GM21619 (cell line): ENCODE measurements at regions not wholly inside any gene's neighbourhood (a gene's known extent, or its start where the extent isn't known, plus 50 kb on each side); places are given as distances from the start of the nearest gene placed in this dataset.
A peak's percentile ranks its signal among the peaks of the same experiment; 100 is the strongest.

Source experiments
- ATAC-seq: cut with Tn5 transposase; IDR thresholded peaks from one replicate; pipeline ENCODE4 v1.9.1; 2021; ENCODE audit not compliant: unreplicated experiment

DNA sequence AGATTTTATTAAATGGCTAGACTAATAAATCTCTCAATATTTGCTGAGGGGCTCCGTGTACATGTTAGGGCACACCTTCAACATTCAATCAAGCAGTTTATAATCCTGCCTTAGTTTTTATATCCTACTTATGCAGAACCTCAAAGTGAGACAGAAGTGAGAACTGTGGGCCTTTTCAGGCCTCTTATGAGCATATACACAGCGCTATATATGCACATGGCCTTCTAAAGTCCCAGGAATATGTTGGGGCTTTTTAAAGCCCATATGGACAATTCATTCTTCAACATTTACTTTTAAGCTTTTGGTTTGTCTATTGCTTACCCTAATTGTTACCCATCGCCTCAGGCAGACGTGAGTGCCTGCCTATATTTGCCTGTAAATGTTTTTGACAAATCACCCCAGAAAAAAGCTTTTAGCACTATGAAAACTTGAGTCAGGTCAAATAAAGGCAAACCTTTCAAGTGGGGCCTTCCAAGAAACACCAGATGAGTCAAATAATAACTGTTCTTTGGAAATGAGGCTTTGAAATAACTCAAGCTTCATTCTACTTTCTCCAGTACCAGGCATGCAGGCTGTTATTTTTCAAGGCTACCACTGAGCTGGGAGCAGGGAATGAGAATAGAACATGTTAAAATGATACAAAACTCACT is 58.2 kb downstream of the ESM1 start:
- no peak for ATAC-seq

DNA sequence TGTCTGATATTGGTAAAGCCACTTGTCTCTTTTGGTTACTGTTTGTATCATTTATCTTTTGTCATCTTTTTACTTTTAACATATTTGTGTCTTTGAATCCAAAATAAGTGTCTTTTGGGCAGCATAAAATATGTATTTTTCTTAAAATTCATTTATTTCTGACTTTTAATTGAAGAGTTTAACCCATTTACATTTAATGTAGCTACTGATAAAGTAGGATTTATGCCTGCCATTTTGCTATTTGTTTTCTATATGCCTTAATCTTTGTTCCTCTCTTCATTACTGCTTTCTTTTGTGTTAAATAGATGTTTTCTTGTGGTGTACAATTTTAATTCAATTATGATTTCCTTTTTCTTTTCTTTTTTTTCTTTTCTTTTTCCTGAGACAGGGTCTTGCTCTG is 60.9 kb downstream of the ESM1 start:
- ATAC-seq: no peak

- ATAC-seq: no peak
Measured at GRCh38 chr5:54917323-54917722, 68.1 kb downstream of the ESM1 start.

DNA sequence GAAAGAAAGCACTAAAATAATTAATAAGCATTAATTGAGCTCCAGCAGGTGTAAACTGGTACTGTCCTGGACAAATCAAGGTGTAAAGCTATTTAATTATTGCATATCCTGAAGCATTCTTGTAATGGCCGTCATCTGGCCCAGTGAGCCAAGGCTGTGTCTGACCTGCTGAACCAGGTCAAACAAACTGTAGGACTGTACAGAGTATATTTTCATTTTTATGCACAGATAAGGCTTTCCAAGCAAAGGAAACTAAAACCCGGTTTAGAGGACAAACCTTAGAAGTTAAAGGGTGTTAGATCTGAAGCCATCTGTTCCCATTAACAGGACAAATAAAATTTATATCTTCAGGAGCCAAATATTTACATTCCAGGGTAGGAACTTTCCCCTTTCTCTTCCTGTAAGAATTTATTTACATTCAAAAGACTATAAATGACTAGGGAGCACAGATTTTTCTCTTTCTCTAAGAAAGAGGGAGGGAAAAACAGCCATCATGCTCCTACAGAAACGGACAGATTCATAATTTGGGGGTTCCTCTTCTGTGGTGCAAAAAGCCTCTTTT is 69.8 kb downstream of the ESM1 start:
- ATAC-seq: no peak

DNA sequence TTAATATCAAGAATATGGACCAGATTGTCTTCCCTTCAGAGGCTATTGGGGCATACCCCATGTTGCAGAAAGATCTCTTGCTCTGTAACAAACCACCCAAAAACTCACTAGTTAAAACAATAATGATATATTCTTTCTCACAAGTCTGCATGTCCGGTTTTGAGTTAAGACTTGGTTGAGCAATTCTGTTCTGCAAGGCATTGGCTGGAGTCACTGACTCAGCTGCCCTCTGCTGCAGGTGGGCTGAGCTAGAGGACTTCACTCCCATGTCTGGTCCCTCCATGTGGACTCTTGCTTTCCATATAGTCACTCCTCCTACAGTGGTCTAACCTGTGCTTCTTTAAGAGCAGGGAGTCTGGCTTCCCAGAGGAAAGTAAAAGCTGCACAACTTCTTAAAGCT is 73.4 kb downstream of the ESM1 start:
- no peak for ATAC-seq

DNA sequence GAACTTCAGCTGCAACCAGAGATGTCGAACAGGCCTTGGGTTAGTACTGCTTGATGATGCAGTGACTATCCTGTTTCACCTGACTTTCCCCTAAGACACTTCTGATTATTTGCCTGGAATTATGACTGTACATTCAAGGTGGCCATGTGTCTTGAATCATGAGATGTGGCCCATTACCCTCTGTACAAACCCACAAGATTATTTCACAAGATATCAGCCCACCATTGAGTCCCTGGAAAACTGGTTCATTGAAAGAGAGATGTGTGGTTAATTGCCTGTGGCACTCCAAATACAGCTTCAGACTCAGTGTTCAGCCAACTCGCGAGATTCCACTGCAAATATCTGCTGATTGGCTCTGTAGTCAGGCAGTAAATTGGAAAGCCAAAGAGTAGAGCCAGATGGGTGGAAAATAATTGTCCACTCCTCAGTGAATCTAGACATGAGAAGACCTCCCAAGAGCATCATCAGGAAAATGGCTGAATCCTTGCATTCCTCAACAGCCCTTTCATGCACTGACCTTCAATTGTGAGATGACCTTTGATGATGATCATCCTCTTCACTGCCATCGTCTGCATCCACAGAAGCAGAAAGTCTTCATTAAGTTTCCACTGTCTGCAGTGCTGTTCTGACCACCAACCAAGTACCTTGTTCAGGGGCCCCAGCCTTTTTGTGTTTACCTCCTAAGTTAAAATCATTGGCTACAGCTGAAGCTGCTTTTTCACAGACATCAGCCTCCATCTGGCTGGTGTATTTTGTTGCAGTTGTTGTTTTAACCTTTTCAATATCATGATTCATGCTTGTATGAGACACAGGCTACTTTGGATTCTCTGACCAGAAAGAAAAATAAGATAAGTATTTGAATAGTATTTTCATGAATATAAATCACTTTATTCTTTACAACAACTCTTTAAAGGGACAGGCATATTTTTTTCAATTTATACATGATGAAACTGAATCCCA is 75.2 kb downstream of the ESM1 start:
- ATAC-seq: no peak

DNA sequence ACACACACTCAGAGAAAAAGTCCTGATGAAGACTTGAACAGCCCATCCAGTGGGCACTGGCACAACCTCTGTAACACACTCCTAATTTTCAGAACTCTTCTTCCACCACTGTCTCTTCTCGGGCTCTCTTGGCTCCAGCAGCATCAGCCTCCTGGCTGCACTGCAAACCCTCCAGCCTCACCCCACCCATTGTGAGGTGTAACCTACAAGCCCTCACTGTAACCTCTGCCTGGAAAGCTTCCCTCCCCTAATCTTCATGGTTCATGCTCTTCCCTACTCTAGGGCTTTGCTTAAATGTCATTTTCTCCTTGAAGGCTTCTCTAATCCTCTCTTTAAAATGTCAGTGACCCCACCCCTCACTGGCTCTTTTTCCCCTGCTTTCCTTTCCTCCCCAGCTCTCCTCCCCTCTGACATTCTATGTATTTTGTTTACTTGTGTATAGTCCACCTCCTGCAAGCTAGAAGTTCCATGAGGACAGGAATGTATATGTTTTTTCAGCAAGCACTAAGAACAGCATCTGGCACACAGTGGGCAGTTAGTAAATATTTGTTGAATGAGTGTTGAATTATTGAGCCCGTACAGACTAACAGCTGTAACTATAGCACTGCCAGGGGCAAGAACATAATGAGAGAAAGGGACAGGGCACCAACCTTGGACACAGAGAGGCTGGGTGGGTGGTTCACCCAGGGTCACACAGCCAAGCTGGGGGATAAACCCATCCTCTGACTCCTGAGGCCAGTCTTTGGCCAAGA is 76.4 kb downstream of the ESM1 start:
- no peak for ATAC-seq

DNA sequence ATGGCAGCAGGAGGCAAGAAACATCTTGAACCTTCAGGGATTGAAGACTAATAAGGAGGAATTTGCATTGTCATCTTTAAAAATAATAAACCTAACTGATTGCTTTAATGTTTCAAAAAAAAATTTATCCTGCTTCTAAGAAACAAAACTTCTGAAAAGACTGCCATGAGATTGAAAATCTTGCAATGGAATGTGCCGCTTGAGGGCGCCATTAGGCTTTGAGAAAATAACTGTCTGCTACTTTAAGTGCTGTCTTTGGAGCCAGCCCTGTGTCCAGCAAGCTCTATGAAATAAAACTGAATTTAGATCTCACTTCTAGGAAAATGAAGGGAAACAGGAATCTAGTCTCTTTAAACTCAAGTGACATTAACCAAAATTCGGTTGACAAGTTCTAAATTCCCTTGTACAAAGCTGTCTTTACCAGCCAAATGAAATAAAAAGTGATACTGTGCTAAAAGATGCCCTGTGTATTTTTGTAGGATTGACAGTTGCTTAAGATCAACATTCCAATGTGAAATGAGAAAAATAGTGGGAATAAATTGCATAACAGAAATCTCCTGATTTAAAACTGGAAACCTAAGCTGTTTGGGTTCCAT is 79.4 kb downstream of the ESM1 start:
- ATAC-seq: no peak

- no peak for ATAC-seq
Measured at GRCh38 chr5:54905246-54905795, 80.1 kb downstream of the ESM1 start.

- no peak for ATAC-seq
Measured at GRCh38 chr5:54904425-54904824, 81.0 kb downstream of the ESM1 start.

DNA sequence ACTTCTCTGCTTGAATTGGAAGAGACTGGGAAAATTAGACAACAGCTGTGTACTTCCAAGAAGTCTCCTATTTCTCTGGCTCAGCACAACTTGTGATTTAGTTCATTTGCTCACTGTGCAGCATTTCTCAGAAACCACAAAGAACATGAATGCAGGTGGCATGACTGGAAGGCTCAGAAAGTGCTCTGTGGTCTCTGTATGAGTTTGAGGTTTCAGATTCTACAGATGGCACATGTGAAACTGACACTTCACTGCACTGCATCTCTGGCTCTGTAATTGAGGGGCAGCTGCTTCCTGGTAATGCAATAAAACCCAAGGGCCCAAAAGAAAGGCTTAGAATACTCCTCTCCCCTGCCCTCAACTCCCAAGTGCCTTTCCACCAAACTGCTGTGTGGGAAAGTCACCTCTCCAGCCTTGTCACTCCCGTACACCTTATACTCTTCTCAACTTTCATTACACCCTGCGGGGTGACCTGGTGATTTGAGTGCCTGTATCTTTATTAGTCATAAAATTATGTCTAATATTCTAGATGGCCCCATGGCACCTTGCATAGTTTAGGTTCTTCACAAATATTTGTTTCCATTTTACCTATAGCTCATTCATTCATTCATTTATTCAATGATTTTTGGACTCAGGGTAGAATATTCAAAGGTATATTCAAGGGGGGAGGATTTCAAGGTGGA is 82.5 kb downstream of the ESM1 start:
- ATAC-seq: peak; percentile 100

DNA sequence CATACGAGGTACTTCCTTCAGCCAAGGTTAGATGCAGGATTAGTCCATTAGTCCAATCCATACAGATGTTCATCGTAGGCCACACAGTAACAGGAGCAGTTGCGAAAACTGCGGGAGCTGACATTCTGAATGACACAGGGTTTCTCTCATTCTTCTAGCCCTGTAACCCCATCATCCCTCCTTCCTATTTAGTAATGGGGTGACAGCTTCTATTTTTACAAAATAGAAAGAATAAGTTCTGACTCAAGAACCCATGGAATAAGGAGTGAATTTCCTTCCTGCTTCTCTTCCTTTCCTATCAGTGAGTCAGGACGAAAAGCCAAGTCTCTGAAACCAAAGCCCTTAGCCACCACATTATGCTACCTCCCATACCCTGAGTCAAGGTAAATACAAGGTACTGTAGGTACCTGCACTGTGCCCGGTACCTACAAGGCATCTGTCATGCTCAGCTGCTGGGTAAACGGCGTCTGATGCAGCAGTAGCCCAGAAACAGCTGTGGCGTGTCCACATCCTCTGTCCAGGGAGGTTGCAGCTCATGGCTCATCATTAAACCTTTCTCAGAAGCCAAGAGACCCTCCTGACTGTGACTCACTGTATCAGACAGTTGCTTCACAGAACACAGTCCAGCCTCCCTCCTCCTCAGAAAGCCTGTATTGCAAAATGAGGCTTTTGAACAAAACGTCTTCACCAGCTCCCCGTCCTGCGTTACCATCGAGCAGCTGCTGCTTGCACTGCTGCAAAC is 84.2 kb downstream of the ESM1 start:
- ATAC-seq: no peak

DNA sequence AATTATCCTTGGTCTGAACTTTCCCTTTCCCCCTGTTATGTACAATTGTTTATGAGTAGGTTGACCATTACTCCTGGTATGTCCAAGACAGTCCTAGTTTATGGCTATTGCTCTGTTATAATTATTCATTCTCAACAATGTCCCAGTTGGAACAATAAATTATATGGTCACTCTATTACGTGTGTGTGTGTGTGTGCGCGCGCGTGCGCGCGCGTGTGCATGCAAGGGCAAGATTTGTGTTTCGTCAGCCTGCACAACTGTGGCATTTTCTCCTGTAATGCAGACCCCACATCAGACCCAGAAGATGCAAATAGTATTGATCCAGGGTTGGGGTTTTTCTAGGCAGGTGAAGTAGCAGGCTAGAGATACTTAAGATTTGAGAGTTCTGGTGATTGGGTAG is 88.4 kb downstream of the ESM1 start:
- ATAC-seq: no peak

DNA sequence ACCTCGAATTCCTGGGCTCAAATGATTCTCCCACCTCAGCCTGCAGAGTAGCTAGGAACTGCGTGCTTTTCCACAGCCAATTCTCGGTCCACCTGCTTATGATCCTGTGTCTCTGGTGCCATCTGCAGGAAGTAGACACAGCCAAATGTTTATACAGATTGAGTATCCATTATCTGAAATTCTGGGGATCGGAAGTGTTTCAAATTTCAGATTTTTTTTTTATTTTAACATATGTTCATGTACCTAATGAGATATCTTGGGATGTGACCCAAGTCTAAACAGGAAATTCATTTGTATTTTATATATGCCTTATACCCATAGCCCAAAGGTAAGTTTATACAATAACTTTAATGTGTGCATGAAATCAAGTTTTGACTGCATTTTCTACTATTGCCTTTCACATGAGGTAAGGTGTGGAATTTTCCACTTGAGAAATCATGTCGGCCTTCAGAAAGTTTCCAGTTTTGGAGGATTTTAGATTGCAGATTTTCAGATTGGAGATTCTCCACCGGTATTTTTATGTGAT is 89.5 kb downstream of the ESM1 start:
- ATAC-seq: no peak

DNA sequence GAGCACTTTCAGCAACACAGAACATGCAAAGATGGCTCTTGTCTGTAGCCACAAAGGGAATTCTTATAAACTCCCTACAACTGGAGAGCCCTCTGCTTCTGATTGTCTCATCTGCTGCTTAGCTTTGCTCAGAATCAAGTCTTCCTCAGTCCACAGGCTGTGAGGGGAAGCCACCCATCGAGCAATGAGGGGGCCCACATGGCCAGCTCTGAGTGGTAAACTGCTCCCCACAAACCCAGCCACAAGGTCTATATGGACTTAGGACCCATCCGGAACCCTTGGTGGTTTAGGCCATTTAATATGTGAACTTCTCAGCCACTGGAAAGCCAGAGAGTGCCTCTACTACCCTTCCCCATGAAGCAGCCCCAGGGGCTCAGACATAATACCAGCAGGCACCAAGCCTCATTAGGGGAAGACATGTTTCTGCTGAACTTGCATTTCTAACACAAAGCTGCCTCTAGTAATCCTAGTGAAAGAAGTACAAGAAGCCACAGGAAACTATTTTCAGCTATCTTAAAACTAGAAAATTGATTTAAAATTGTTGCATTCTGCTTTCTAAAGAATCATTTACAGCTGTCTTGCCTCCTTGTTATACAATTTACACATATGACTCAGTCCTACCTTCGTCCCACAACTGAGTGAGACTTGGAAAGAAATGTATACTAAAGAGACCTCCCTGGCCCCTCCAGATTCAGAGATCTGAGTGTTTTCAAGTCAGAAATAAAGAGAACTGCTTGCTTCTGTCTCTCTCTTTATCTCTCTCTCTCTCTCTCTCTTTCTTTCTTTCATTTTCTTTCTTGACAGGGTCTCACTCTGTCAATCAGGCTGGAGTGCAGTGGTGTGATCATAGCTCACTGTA is 90.2 kb downstream of the ESM1 start:
- no peak for ATAC-seq

GRCh38 chr5:54889826-54890225 is 95.6 kb downstream of the ESM1 start:
- ATAC-seq: no peak

DNA sequence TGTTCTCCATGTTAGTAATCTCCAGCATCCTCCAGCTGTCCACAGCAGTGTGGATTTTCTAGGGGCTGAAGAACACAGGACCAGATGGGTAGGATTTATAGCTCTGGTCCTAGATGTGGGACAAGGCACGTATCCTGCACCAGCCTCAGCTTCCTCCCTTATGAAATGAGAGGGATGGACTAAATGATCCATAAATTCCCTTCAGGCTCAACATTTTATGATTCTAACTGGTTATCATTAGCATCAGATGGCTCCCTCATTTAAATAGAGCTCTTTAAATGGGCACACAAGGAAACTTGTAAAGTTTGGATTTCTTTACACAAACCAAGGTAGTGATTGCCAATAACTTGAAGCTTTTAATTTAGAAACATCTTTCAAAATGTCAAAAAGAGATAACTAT is 97.7 kb downstream of the ESM1 start:
- ATAC-seq: no peak

DNA sequence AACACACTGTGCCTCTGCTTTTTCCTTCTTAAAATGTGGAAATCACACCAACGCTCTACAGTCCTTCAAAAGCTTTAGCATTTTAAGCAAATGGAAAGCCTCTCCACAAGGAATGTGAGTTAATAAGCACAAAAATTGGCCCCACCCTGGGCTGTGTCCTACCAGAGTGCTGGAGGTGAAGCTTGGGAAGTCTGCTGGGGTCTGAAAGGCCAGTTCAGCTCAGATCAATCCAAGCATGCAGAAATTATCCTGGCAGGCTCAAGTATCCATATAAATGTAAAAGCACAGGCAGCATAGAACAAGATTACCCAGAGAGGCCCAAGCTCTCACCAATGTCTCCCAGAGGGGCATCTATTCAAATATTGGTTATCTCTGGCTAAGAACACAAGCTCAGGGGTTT is 98.5 kb downstream of the ESM1 start:
- no peak for ATAC-seq
